GM23248 (cell line): ENCODE measurements at regions not wholly inside any gene's neighbourhood (a gene's known extent, or its start where the extent isn't known, plus 50 kb on each side); places are given as distances from the start of the nearest gene placed in this dataset.

Experiments used
- DNase-seq: peaks from one replicate; pipeline ENCODE4 v3.0.0-alpha.2; 2015
- H2AFZ ChIP-seq: fragments of 200-600 bp; sonication (generic); 2 replicates; pipeline ENCODE4 v1.6.1; 2016; ENCODE audit warnings: antibody characterized with exemption
- H3F3A ChIP-seq: fragments of 200-600 bp; sonication (generic); 2 replicates; pipeline ENCODE4 v1.6.1; 2016; ENCODE audit warnings: mild to moderate bottlenecking, antibody characterized with exemption, mixed run types; ENCODE audit not compliant: insufficient read depth
- H3K27ac ChIP-seq: fragments of 200-600 bp; sonication (generic); 2 replicates; pipeline ENCODE4 v1.5.1; 2016; ENCODE audit warnings: mild to moderate bottlenecking
- H3K27me3 ChIP-seq: fragments of 200-600 bp; sonication (generic); replicated peaks from 2 replicates; pipeline ENCODE4 v1.6.1; 2016; ENCODE audit warnings: mild to moderate bottlenecking; ENCODE audit not compliant: insufficient read depth
- H3K36me3 ChIP-seq: fragments of 200-600 bp; sonication (generic); 2 replicates; pipeline ENCODE4 v1.6.1; 2016; ENCODE audit warnings: low read depth, mild to moderate bottlenecking
- H3K4me1 ChIP-seq: fragments of 200-600 bp; sonication (generic); 2 replicates; pipeline ENCODE4 v1.6.1; 2016; ENCODE audit warnings: mild to moderate bottlenecking; ENCODE audit not compliant: insufficient read depth
- H3K4me2 ChIP-seq: fragments of 200-600 bp; sonication (generic); one replicate; pipeline ENCODE4 v1.6.1; 2016; ENCODE audit warnings: mild to moderate bottlenecking; ENCODE audit not compliant: unreplicated experiment
- H3K4me3 ChIP-seq: fragments of 200-600 bp; sonication (generic); 2 replicates; pipeline ENCODE4 v1.5.1; 2016; ENCODE audit warnings: mild to moderate bottlenecking
- H3K79me2 ChIP-seq: fragments of 200-600 bp; sonication (generic); 2 replicates; pipeline ENCODE4 v1.6.1; 2016; ENCODE audit warnings: mild to moderate bottlenecking; ENCODE audit not compliant: insufficient read depth
- H3K9ac ChIP-seq: fragments of 200-600 bp; sonication (generic); 2 replicates; pipeline ENCODE4 v1.6.1; 2016; ENCODE audit warnings: mild to moderate bottlenecking
- H3K9me2 ChIP-seq: fragments of 200-600 bp; sonication (generic); 2 replicates; pipeline ENCODE4 v1.6.1; 2016; ENCODE audit warnings: mixed run types, mild to moderate bottlenecking, moderate library complexity; ENCODE audit not compliant: insufficient read depth
- H3K9me3 ChIP-seq: fragments of 200-600 bp; sonication (generic); one replicate; pipeline ENCODE4 v1.6.1; 2017; ENCODE audit warnings: low read depth
- H4K20me1 ChIP-seq: fragments of 200-600 bp; sonication (generic); 2 replicates; pipeline ENCODE4 v1.6.0; 2016; ENCODE audit not compliant: insufficient read depth
- EZH2 ChIP-seq: fragments of 200-600 bp; sonication (generic); IDR thresholded peaks from 2 replicates; pipeline ENCODE4 v1.6.1; 2018; ENCODE audit warnings: antibody characterized with exemption, mild to moderate bottlenecking; ENCODE audit not compliant: insufficient read depth, poor library complexity, severe bottlenecking
- EZH2phosphoT487 ChIP-seq: fragments of 200-600 bp; sonication (generic); IDR thresholded peaks from 2 replicates; pipeline ENCODE4 v1.6.1; 2018; ENCODE audit warnings: antibody characterized with exemption, moderate library complexity, mild to moderate bottlenecking, low read depth; ENCODE audit not compliant: insufficient read depth
- WGBS, 2 experiments: methylation state at CpG; one replicate each; pipeline ENCODE4 v1.1.6; 2015 to 2017; ENCODE audit warnings: low lambda C conversion rate in 2 of 2, low coverage in 1 of 2; ENCODE audit errors: missing lambda C conversion rate in 2 of 2; 5-methylcytosine and 5-hydroxymethylcytosine counted together
- in situ Hi-C: fragments of 300-500 bp; cut with MboI; formaldehyde crosslinking; loops from 2 replicates; pipeline ENCODE4 v1.15.0; 2020

GRCh38 chr3:144032531-144033239, 61.1 kb downstream of the DIPK2A start:
- TF ChIP-seq EZH2phosphoT487 = no peak
- no peaks in the 10 kb centered on the region for H3K9me3 ChIP-seq
- in situ Hi-C loops = no loop called here
- H3K4me2 ChIP-seq = no peak overlapping the region
- H3K36me3 ChIP-seq = no peaks in the 10 kb centered on the region
- H3K27ac ChIP-seq = no peak overlapping the region
- no peak overlapping the region for H2AFZ ChIP-seq
- no peak overlapping the region for H3K9ac ChIP-seq
- no peak overlapping the region for H3K4me3 ChIP-seq
- DNase-seq = no peak
- no peaks in the 10 kb centered on the region for H3F3A ChIP-seq
- no peaks in the 10 kb centered on the region for H3K27me3 ChIP-seq
- H3K4me1 ChIP-seq = no peaks in the 10 kb centered on the region; the same call in 1 of the 2 replicates
- H4K20me1 ChIP-seq = no peaks in the 10 kb centered on the region
- H3K9me2 ChIP-seq = no peaks in the 10 kb centered on the region
- 77 to 83% methylated on average over 5 of the region's 5 CpGs for WGBS, 2 experiments
- H3K79me2 ChIP-seq = no peaks in the 10 kb centered on the region

- in situ Hi-C loops = no loop called here
- DNase-seq = no peak
- Histone ChIP-seq H3K27me3 (no peaks in the 10 kb centered on the region), H3K79me2 (no peaks in the 10 kb centered on the region), H3K36me3 (no peaks in the 10 kb centered on the region), H4K20me1 (no peaks in the 10 kb centered on the region), H3K27ac (no peak overlapping the region), H3K4me3 (no peak overlapping the region), H3K9me3 (no peaks in the 10 kb centered on the region), H3K9ac (no peak overlapping the region), H3K9me2 (no peaks in the 10 kb centered on the region), H2AFZ (no peak overlapping the region), H3F3A (no peaks in the 10 kb centered on the region), H3K4me1 (no peaks in the 10 kb centered on the region; the same call in 1 of the 2 replicates), H3K4me2 (no peak overlapping the region)
- TF ChIP-seq EZH2phosphoT487 (no peak), EZH2 (no peak)
- WGBS, 2 experiments = 91 to 94% methylated on average over 1 of the region's 1 CpG
These were observed 61.6 kb downstream of the DIPK2A start for GRCh38 chr3:144033240-144033589.

GRCh38 chr3:144033863-144034262, 62.2 kb downstream of the DIPK2A start:
- in situ Hi-C loops = no loop called here
- Histone ChIP-seq H3K79me2 (no peaks in the 10 kb centered on the region), H3K4me3 (no peak overlapping the region), H2AFZ (no peak overlapping the region), H3K9me2 (no peaks in the 10 kb centered on the region), H3K4me1 (no peaks in the 10 kb centered on the region; the same call in 1 of the 2 replicates), H3K9me3 (no peaks in the 10 kb centered on the region), H3K27me3 (no peaks in the 10 kb centered on the region), H3F3A (no peaks in the 10 kb centered on the region), H3K36me3 (no peaks in the 10 kb centered on the region), H3K4me2 (no peak overlapping the region), H3K27ac (no peak overlapping the region), H3K9ac (no peak overlapping the region), H4K20me1 (no peaks in the 10 kb centered on the region)
- TF ChIP-seq EZH2 = no peak
- no peak for TF ChIP-seq EZH2phosphoT487
- no peak for DNase-seq
- WGBS, 2 experiments = 31 to 42% methylated on average over 1 of the region's 1 CpG

GRCh38 chr3:144034715-144035290, 63.2 kb downstream of the DIPK2A start:
- no peak overlapping the region for H3K9ac ChIP-seq
- H3K79me2 ChIP-seq = no peaks in the 10 kb centered on the region
- no peaks in the 10 kb centered on the region for H3K36me3 ChIP-seq
- in situ Hi-C loops = no loop called here
- H3F3A ChIP-seq = no peaks in the 10 kb centered on the region
- no peaks in the 10 kb centered on the region for H3K9me2 ChIP-seq
- no peak overlapping the region for H3K4me3 ChIP-seq
- WGBS, 2 experiments = 77 to 78% methylated on average over 2 of the region's 2 CpGs
- no peaks in the 10 kb centered on the region for H4K20me1 ChIP-seq
- TF ChIP-seq EZH2 (no peak), EZH2phosphoT487 (no peak)
- no peak for DNase-seq
- H3K4me1 ChIP-seq = no peaks in the 10 kb centered on the region; the same call in 1 of the 2 replicates
- no peak overlapping the region for H3K4me2 ChIP-seq
- no peaks in the 10 kb centered on the region for H3K9me3 ChIP-seq
- H2AFZ ChIP-seq = no peak overlapping the region
- no peaks in the 10 kb centered on the region for H3K27me3 ChIP-seq
- H3K27ac ChIP-seq = no peak overlapping the region
